ENCODE measurements at regions not wholly inside any gene's neighbourhood (a gene's known extent, or its start where the extent isn't known, plus 50 kb on each side); places are given as distances from the start of the nearest gene placed in this dataset.

DNA sequence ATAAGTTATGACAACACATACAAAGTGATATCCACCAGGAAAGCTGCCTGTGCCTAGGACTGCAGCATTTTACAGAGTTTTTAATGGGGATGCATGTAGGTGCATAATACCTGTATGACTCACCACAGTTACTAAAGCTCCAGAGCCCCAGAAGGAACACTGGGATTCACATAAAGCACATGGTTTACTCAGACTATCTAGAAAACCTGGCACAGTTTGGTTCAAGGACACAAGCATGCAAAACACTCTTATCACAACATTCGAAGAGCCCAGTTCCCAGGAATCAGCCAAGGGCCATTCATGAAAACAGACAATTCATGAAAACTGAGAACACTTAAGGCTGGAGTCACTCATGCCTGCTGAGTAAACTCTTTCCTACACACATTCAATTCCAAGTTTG, 261.0 kb downstream of the PYDC2 start:
- Histone ChIP-seq H4K20me1 (ENCODE audit: insufficient read depth, low read length) (no peaks in the 10 kb centered on the region), H3K27ac (ENCODE audit: low read length) (no peak overlapping the region), H2AFZ (ENCODE audit: low read depth, low read length) (no peak overlapping the region), H3K4me2 (ENCODE audit: low read length) (no peak overlapping the region), H3K4me3 (ENCODE audit: low read length) (no peak overlapping the region), H3K9me3 (ENCODE audit: insufficient read depth, low read length) (no peaks in the 10 kb centered on the region), H3K79me2 (ENCODE audit: low read length) (no peaks in the 10 kb centered on the region), H3K27me3 (ENCODE audit: low read depth, low read length) (no peaks in the 10 kb centered on the region), H3K36me3 (replicated peaks; ENCODE audit: low read depth, low read length) (no peaks in the 10 kb centered on the region), H3K4me1 (ENCODE audit: low read length) (no peaks in the 10 kb centered on the region), H3K9ac (ENCODE audit: low read length) (no peak overlapping the region)
- TF ChIP-seq, protein P1, sequence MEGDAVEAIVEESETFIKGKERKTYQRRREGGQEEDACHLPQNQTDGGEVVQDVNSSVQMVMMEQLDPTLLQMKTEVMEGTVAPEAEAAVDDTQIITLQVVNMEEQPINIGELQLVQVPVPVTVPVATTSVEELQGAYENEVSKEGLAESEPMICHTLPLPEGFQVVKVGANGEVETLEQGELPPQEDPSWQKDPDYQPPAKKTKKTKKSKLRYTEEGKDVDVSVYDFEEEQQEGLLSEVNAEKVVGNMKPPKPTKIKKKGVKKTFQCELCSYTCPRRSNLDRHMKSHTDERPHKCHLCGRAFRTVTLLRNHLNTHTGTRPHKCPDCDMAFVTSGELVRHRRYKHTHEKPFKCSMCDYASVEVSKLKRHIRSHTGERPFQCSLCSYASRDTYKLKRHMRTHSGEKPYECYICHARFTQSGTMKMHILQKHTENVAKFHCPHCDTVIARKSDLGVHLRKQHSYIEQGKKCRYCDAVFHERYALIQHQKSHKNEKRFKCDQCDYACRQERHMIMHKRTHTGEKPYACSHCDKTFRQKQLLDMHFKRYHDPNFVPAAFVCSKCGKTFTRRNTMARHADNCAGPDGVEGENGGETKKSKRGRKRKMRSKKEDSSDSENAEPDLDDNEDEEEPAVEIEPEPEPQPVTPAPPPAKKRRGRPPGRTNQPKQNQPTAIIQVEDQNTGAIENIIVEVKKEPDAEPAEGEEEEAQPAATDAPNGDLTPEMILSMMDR (IDR thresholded peaks at IDR 0.05; ENCODE audit: low read depth, low read length): no peak
- no peak for TF ChIP-seq EZH2phosphoT487 (IDR thresholded peaks at IDR 0.05; ENCODE audit: low read depth)

DNA sequence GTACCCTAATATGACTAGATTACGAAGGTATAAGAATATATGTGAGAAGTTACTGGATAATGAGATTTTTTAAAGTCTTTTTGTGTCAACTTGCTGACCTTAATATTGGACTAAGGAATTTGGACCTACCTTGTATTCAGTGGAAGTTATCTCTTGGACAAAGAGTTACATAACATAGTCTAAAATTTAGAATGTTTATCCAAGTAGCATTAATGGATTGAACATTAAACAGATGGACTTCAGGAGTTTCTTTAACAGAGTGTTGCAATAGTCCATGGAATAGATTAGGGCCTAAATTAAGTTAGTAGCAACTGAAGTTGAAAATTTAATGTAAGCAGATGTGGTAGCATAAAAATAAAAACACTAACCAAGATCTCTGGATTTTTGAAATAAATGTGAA, 266.4 kb downstream of the PYDC2 start:
- no peaks in the 10 kb centered on the region for H3K36me3 ChIP-seq (replicated peaks; ENCODE audit: low read depth, low read length)
- no peak overlapping the region for H3K4me2 ChIP-seq (ENCODE audit: low read length)

DNA sequence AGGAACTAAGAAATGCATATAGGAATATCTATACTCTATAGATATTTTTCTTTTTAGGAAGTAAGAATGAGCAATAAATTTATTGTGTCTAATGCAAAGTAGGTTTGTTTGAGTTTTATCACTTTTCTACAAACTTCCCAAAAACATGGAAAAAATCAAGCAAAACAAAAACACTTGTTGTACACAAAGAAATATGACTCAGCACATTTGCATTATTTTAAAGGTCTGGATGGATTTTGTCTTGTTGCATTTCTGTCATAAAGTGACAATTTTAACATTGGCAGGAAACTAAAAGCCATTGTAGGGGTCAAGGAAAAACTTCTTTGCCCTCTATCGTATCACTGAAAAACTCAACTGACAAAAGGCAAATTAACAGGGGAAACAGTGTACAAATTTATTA, 267.2 kb downstream of the PYDC2 start:
- Histone ChIP-seq H3K36me3 (replicated peaks; ENCODE audit: low read depth, low read length) (no peaks in the 10 kb centered on the region), H3K79me2 (ENCODE audit: low read length) (no peaks in the 10 kb centered on the region), H3K4me1 (ENCODE audit: low read length) (no peaks in the 10 kb centered on the region), H3K4me2 (ENCODE audit: low read length) (no peak overlapping the region), H3K4me3 (ENCODE audit: low read length) (no peak overlapping the region), H3K27me3 (ENCODE audit: low read depth, low read length) (no peaks in the 10 kb centered on the region), H4K20me1 (ENCODE audit: insufficient read depth, low read length) (no peaks in the 10 kb centered on the region), H3K27ac (ENCODE audit: low read length) (no peak overlapping the region), H2AFZ (ENCODE audit: low read depth, low read length) (no peak overlapping the region), H3K9ac (ENCODE audit: low read length) (no peak overlapping the region), H3K9me3 (ENCODE audit: insufficient read depth, low read length) (no peaks in the 10 kb centered on the region)
- no peak for TF ChIP-seq EZH2phosphoT487 (IDR thresholded peaks at IDR 0.05; ENCODE audit: low read depth)
- TF ChIP-seq, protein P1 (IDR thresholded peaks at IDR 0.05; ENCODE audit: low read depth, low read length): no peak

More for the DNA sequence above, 266.4 kb downstream of the PYDC2 start:
- no peaks in the 10 kb centered on the region for H3K79me2 ChIP-seq (ENCODE audit: low read length)
- H3K4me1 ChIP-seq (ENCODE audit: low read length): no peaks in the 10 kb centered on the region
- H3K4me3 ChIP-seq (ENCODE audit: low read length): no peak overlapping the region
- H4K20me1 ChIP-seq (ENCODE audit: insufficient read depth, low read length): no peaks in the 10 kb centered on the region
- no peak overlapping the region for H3K27ac ChIP-seq (ENCODE audit: low read length)
- no peak overlapping the region for H2AFZ ChIP-seq (ENCODE audit: low read depth, low read length)
- H3K9ac ChIP-seq (ENCODE audit: low read length): no peak overlapping the region
- TF ChIP-seq, protein P1 (IDR thresholded peaks at IDR 0.05; ENCODE audit: low read depth, low read length): no peak
- TF ChIP-seq EZH2phosphoT487 (IDR thresholded peaks at IDR 0.05; ENCODE audit: low read depth): no peak
- H3K27me3 ChIP-seq (ENCODE audit: low read depth, low read length): no peaks in the 10 kb centered on the region
- H3K9me3 ChIP-seq (ENCODE audit: insufficient read depth, low read length): no peaks in the 10 kb centered on the region

DNA sequence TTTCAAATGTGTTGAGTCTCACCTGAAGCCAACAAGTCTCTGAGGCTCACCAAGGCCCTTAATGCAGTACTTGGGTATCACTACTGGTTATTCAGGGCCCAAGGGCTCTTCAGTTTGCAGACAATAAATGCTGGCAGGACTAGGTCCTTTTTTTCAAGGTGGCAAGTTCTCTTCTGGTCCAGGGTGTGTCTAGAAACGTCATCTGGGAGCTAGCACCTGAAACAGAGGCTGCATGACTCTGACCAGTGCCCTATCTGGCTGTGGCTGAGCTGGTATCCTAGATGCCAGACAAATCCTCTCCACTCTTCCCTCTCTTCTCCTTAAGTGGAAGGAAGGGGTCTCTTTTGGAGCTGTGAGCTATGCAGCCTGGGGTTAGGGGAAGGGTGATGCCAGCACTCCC, 276.8 kb downstream of the PYDC2 start:
- Histone ChIP-seq H3K79me2 (ENCODE audit: low read length) (no peaks in the 10 kb centered on the region), H3K36me3 (replicated peaks; ENCODE audit: low read depth, low read length) (no peaks in the 10 kb centered on the region), H3K27me3 (ENCODE audit: low read depth, low read length) (no peaks in the 10 kb centered on the region), H3K9me3 (ENCODE audit: insufficient read depth, low read length) (no peaks in the 10 kb centered on the region), H3K27ac (ENCODE audit: low read length) (no peak overlapping the region), H4K20me1 (ENCODE audit: insufficient read depth, low read length) (no peaks in the 10 kb centered on the region), H3K4me3 (ENCODE audit: low read length) (no peak overlapping the region), H3K9ac (ENCODE audit: low read length) (no peak overlapping the region), H2AFZ (ENCODE audit: low read depth, low read length) (no peak overlapping the region), H3K4me2 (ENCODE audit: low read length) (no peak overlapping the region), H3K4me1 (ENCODE audit: low read length) (no peaks in the 10 kb centered on the region)
- no peak for TF ChIP-seq EZH2phosphoT487 (IDR thresholded peaks at IDR 0.05; ENCODE audit: low read depth)
- TF ChIP-seq, protein P1 (IDR thresholded peaks at IDR 0.05; ENCODE audit: low read depth, low read length): no peak

Measured in OCI-LY3 (cell line).